ENCODE measurements at regions not wholly inside any gene's neighbourhood (a gene's known extent, or its start where the extent isn't known, plus 50 kb on each side); places are given as distances from the start of the nearest gene placed in this dataset.

DNA sequence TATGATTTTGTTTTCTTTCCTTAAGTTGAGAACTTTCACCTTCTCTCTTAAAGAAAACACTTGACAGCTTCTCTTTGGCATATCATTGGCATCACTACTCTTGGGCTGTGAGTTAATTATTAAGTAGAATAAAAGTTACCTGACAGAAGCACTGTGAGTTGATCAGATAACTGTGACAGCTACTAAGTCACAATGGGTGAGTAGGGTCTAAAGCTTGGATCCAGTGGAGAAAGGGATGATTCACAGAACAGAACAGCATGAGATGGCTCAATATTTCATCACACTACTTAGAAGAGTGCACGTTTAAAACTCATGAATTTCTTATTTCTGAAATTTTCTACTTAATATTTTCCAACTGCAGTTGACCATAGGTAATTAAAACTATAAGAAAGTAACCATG, 268.5 kb upstream of the NMUR2 start:
- no peaks in the 10 kb centered on the region for H3K27me3 Mint-ChIP-seq (ENCODE audit: low read depth)
- H3K4me3 Mint-ChIP-seq, result no peak overlapping the region
- TF ChIP-seq, protein P1, sequence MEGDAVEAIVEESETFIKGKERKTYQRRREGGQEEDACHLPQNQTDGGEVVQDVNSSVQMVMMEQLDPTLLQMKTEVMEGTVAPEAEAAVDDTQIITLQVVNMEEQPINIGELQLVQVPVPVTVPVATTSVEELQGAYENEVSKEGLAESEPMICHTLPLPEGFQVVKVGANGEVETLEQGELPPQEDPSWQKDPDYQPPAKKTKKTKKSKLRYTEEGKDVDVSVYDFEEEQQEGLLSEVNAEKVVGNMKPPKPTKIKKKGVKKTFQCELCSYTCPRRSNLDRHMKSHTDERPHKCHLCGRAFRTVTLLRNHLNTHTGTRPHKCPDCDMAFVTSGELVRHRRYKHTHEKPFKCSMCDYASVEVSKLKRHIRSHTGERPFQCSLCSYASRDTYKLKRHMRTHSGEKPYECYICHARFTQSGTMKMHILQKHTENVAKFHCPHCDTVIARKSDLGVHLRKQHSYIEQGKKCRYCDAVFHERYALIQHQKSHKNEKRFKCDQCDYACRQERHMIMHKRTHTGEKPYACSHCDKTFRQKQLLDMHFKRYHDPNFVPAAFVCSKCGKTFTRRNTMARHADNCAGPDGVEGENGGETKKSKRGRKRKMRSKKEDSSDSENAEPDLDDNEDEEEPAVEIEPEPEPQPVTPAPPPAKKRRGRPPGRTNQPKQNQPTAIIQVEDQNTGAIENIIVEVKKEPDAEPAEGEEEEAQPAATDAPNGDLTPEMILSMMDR (IDR thresholded peaks at IDR 0.05; ENCODE audit: unreplicated experiment in 3 of 3), result no peak
- H3K36me3 Mint-ChIP-seq (ENCODE audit: low read depth), result no peaks in the 10 kb centered on the region
- H3K9me3 Mint-ChIP-seq, result no peaks in the 10 kb centered on the region
- no peak overlapping the region for H3K27ac Mint-ChIP-seq
- no peaks in the 10 kb centered on the region for H3K4me1 Mint-ChIP-seq

DNA sequence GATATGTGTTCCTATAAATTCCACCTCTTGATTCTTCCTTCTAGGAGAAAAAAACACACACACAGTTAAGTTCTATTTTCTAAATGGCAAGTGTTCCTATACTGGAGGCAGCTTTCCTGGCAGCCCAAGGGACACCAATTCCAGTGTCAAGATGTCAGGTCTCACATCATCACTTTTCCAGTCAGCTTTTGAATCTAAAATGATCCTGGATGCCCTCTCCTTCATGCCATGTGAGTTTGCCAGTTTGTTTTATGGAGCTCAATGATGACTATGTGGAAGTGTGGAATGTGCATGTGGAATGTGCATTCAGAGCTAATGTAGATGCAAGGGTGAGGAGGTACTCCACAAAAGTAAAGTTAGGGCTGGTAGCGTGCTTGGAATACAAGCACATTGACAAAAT, 269.3 kb upstream of the NMUR2 start:
- Mint-ChIP-seq H3K36me3 (ENCODE audit: low read depth) (no peaks in the 10 kb centered on the region), H3K9me3 (no peaks in the 10 kb centered on the region), H3K4me1 (no peaks in the 10 kb centered on the region), H3K27me3 (ENCODE audit: low read depth) (no peaks in the 10 kb centered on the region), H3K4me3 (no peak overlapping the region), H3K27ac (no peak overlapping the region)
- TF ChIP-seq, protein P1 (IDR thresholded peaks at IDR 0.05; ENCODE audit: unreplicated experiment in 3 of 3), result no peak

DNA sequence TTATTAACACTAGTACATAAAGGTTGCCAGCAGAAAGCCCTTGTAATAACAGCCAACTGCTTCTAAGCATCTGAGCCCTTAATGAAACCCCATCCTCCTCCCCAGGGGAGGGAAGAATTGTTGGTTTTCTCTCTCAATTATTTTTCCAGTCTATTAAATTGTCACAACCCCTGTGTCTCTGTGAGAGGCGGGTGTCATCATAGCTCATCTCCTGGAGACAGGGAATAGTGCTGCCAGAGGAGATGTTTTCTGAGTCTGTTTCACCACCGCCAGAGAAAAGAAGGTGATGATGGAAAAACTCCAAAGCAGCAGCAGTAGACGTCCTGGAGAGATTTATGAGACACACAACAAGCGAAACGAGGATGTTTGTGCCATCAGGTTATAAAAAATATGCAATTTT, 271.1 kb upstream of the NMUR2 start:
- Mint-ChIP-seq H3K4me3 (no peak overlapping the region), H3K4me1 (no peaks in the 10 kb centered on the region), H3K9me3 (peaks cover 3% of the 10 kb centered on the region), H3K27me3 (ENCODE audit: low read depth) (no peaks in the 10 kb centered on the region), H3K27ac (no peak overlapping the region), H3K36me3 (ENCODE audit: low read depth) (no peaks in the 10 kb centered on the region)
- TF ChIP-seq, protein P1 (IDR thresholded peaks at IDR 0.05; ENCODE audit: unreplicated experiment in 3 of 3), result no peak

DNA sequence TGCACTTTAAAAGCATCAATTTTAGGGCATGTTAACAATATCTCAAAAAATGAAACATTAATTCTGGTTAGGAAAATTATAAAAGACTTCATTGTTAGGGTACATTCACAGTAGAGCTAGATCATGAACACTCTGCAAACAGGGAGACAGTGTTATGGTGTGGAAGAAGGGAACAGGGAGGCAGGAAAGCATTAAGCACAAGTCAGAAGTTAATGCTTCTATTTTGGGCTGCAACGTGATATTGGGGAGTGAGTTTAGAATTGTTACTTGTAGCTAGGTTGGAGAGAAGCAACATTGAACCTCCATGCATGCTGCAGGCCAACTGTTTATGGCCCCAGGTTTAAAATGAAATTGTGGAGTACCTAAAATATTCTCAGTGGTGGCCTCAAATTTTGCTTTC, 278.1 kb upstream of the NMUR2 start:
- Mint-ChIP-seq H3K4me1 (no peaks in the 10 kb centered on the region), H3K4me3 (no peak overlapping the region), H3K27ac (no peak overlapping the region), H3K9me3 (peaks cover 16% of the 10 kb centered on the region), H3K27me3 (ENCODE audit: low read depth) (no peaks in the 10 kb centered on the region), H3K36me3 (ENCODE audit: low read depth) (no peaks in the 10 kb centered on the region)
- TF ChIP-seq, protein P1 (IDR thresholded peaks at IDR 0.05; ENCODE audit: unreplicated experiment in 3 of 3), result no peak

DNA sequence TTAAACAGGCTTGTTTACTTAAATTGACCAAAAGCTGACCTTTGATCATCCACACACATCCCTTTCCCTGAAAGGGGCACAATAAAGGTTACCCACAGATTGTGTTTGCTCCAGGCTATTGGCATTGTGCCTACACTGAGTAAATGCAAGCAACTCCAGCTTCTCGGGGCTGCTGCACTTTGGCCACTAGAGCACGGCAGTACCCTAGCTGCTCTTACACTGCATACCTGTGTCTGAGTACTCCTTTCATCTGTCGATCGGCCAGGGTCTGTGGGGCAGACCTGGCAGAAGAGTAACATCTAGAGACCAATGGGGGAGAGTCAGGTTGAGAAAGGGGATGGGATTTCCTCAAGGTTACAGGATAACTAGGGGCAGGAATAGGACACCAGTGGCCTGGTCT, 281.9 kb upstream of the NMUR2 start:
- H3K27me3 Mint-ChIP-seq (ENCODE audit: low read depth), result no peaks in the 10 kb centered on the region
- H3K36me3 Mint-ChIP-seq (ENCODE audit: low read depth), result no peaks in the 10 kb centered on the region
- no peak overlapping the region for H3K4me3 Mint-ChIP-seq
- TF ChIP-seq, protein P1 (IDR thresholded peaks at IDR 0.05; ENCODE audit: unreplicated experiment in 3 of 3), result no peak
- H3K4me1 Mint-ChIP-seq, result peaks cover 9% of the 10 kb centered on the region
- H3K27ac Mint-ChIP-seq, result no peak overlapping the region
- H3K9me3 Mint-ChIP-seq, result peaks cover 15% of the 10 kb centered on the region

DNA sequence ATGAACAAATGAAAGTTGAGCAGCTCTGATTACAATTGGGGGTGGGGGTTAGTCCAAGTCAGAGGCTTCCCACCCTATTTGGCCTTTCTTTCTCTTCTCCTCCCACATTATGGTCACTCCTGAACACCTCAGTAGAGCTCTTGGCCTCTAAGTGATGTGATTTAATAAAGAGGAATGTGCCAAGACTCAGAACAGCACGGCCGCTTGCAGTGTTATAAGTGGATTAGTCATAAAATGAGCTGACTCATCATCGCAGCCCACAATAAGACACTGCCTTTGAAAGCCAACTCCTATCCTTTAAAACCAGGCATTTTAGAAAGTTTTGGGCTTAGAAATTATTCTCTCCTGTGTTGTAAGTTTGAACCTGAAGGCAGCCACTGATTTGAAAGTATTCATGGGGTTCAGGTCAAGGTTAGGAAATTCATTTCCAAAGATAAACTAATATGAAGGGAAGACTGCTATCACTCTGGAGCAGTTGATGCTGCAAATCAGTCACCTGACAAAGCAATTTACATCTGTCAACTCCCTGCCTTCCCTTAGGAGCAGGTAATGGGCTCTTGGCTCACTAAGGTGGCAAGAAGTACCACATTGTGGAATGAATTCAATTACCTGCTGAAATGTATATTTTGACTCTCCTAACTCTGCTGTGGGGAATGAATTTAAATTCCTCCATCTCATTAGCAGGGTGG, 283.6 kb upstream of the NMUR2 start:
- Mint-ChIP-seq H3K4me3 (no peak overlapping the region), H3K4me1 (peaks cover 9% of the 10 kb centered on the region), H3K27me3 (ENCODE audit: low read depth) (no peaks in the 10 kb centered on the region), H3K36me3 (ENCODE audit: low read depth) (no peaks in the 10 kb centered on the region), H3K27ac (peak overlapping the region; percentile 33 to 80 (median 75)), H3K9me3 (peaks cover 15% of the 10 kb centered on the region)
- TF ChIP-seq, protein P1 (IDR thresholded peaks at IDR 0.05; ENCODE audit: unreplicated experiment in 3 of 3), result no peak

All from nephron (organoid).